CD14-positive monocyte (primary cell): ENCODE measurements at regions not wholly inside any gene's neighbourhood (a gene's known extent, or its start where the extent isn't known, plus 50 kb on each side); places are given as distances from the start of the nearest gene placed in this dataset.

ENCODE experiments used
- DNase-seq, 3 donors: peaks; one replicate each; pipeline ENCODE4 v3.0.0-alpha.2; 2011 to 2022
- H2AFZ ChIP-seq: 2 replicates; pipeline ENCODE4 v1.6.0; 2012; ENCODE audit warnings: mild to moderate bottlenecking, low read depth, low read length, inconsistent platforms; ENCODE audit not compliant: insufficient read depth, poor library complexity, severe bottlenecking
- H3K27ac ChIP-seq, 2 donors: 1 replicate in 1 of 2; 2 replicates in 1 of 2; pipeline ENCODE4 v1.5.1; 2012 to 2013; ENCODE audit warnings: low read length in 2 of 2, control low read depth in 1 of 2, inconsistent platforms in 1 of 2, low read depth in 1 of 2, mild to moderate bottlenecking in 1 of 2
- H3K27me3 ChIP-seq, 2 donors: one replicate each; pipeline versions ENCODE4 v1.6.0 to v1.6.1; 2011 to 2013; ENCODE audit warnings: low read length in 2 of 2; ENCODE audit not compliant: control insufficient read depth in 2 of 2, insufficient read depth in 2 of 2
- H3K36me3 ChIP-seq, 2 donors: replicated peaks in 1 of 2; 1 replicate in 1 of 2; 2 replicates in 1 of 2; pipeline versions ENCODE4 v1.5.1 to v1.6.1; 2012 to 2013; ENCODE audit warnings: low read length in 2 of 2, control low read depth in 1 of 2, inconsistent platforms in 1 of 2, mild to moderate bottlenecking in 1 of 2; ENCODE audit not compliant: insufficient read depth in 2 of 2, control insufficient read depth in 1 of 2
- H3K4me1 ChIP-seq, 2 donors: 1 replicate in 1 of 2; 2 replicates in 1 of 2; pipeline versions ENCODE4 v1.5.1 to v1.6.1; 2012 to 2013; ENCODE audit warnings: low read length in 2 of 2, control low read depth in 1 of 2, inconsistent platforms in 1 of 2, mild to moderate bottlenecking in 1 of 2, moderate library complexity in 1 of 2; ENCODE audit not compliant: insufficient read depth in 2 of 2, control insufficient read depth in 1 of 2
- H3K4me2 ChIP-seq: replicated peaks from 2 replicates; pipeline ENCODE3; 2012; ENCODE audit warnings: low read length, moderate library complexity, mild to moderate bottlenecking; ENCODE audit not compliant: poor library complexity, severe bottlenecking; ENCODE audit errors: extremely low read depth
- H3K4me3 ChIP-seq, 3 experiments: fragments of 200-600 bp in 1 of 3; sonication (generic) in 1 of 3; replicated peaks in 1 of 3; 1 replicate in 2 of 3; 2 replicates in 1 of 3; pipeline ENCODE4 v1.5.1; 2011 to 2013; ENCODE audit warnings: low read length in 3 of 3, mild to moderate bottlenecking in 3 of 3, control low read depth in 2 of 3, low read depth in 2 of 3, inconsistent platforms in 1 of 3, moderate library complexity in 1 of 3
- H3K79me2 ChIP-seq: 2 replicates; pipeline ENCODE4 v1.6.0; 2012; ENCODE audit warnings: mild to moderate bottlenecking, control low read depth, inconsistent platforms, low read length, moderate library complexity; ENCODE audit not compliant: insufficient read depth
- H3K9ac ChIP-seq: 2 replicates; pipeline ENCODE4 v1.6.0; 2017; ENCODE audit warnings: low read length, mild to moderate bottlenecking; ENCODE audit not compliant: insufficient read depth, poor library complexity, severe bottlenecking
- H3K9me3 ChIP-seq, 2 donors: replicated peaks in 1 of 2; 1 replicate in 1 of 2; 2 replicates in 1 of 2; pipeline versions ENCODE4 v1.5.1 to v1.6.1; 2012 to 2013; ENCODE audit warnings: low read length in 2 of 2, control low read depth in 1 of 2; ENCODE audit not compliant: control insufficient read depth in 1 of 2, insufficient read depth in 1 of 2
- H4K20me1 ChIP-seq: 2 replicates; pipeline ENCODE4 v1.6.0; 2012; ENCODE audit warnings: mild to moderate bottlenecking, low read length, control low read depth, moderate library complexity; ENCODE audit not compliant: insufficient read depth
- H3K27ac Mint-ChIP-seq, 7 donors: one replicate each; pipeline ENCODE4 v1.8.0; 2020; ENCODE audit warnings: mild to moderate bottlenecking in 7 of 7, mixed read lengths in 7 of 7, moderate library complexity in 6 of 7, inconsistent platforms in 2 of 7
- H3K27me3 Mint-ChIP-seq, 3 donors: one replicate each; pipeline ENCODE4 v1.8.0; 2021 to 2022; ENCODE audit warnings: low read depth in 3 of 3, mild to moderate bottlenecking in 3 of 3, mixed read lengths in 3 of 3, moderate library complexity in 3 of 3, inconsistent platforms in 1 of 3
- H3K36me3 Mint-ChIP-seq, 2 donors: one replicate each; pipeline ENCODE4 v1.8.0; 2020; ENCODE audit warnings: mixed read lengths in 2 of 2, inconsistent platforms in 1 of 2, mild to moderate bottlenecking in 1 of 2
- H3K4me1 Mint-ChIP-seq: one replicate; pipeline ENCODE4 v1.8.0; 2020; ENCODE audit warnings: mild to moderate bottlenecking, mixed read lengths
- H3K4me3 Mint-ChIP-seq, 2 donors: one replicate each; pipeline ENCODE4 v1.8.0; 2020; ENCODE audit warnings: mild to moderate bottlenecking in 2 of 2, mixed read lengths in 2 of 2, moderate library complexity in 1 of 2
- H3K9me3 Mint-ChIP-seq, 7 donors: one replicate each; pipeline ENCODE4 v1.8.0; 2020 to 2022; ENCODE audit warnings: mixed read lengths in 7 of 7, mild to moderate bottlenecking in 6 of 7, moderate library complexity in 6 of 7, inconsistent platforms in 2 of 7
- WGBS: methylation state at CpG from one replicate; pipeline ENCODE4 v1.1.5; 2013; ENCODE audit warnings: missing lambda C conversion rate; ENCODE audit not compliant: insufficient coverage; 5-methylcytosine and 5-hydroxymethylcytosine counted together
- intact Hi-C, 2 donors: fragments of 100-400 bp; cut with micrococcal nuclease; formaldehyde crosslinking; loops; one replicate each; pipeline versions ENCODE4 v1.15.0 to v1.15.1; 2023
- TF ChIP-seq, protein P1 (sequence below): fragments of 200-600 bp; IDR thresholded peaks from one replicate; pipeline ENCODE4 v1.8.0; 2022; ENCODE audit warnings: antibody characterized with exemption, mild to moderate bottlenecking

DNA sequence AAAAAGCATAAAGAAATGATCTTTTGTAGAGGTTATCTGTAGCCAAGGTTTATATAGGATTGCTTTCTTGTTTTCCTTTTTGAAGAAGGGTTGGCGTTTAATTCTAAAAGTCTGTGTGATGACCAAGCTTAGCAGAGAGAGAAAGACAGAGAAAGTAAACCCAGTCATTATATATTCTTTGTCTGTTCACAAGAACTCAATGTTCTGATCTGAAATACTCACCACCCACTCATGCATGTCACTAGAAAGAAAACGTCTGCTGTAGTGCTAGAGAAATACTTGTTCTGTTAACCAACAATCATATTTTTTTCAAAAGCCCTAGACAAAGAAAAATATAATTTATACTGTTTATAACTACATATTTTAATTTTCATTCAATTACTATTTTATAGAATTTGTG is 173.7 kb upstream of the SLITRK5 start:
- Mint-ChIP-seq H3K4me3 (no peak overlapping the region), H3K27ac (no peak overlapping the region), H3K36me3 (no peaks in the 10 kb centered on the region), H3K27me3 (peaks cover 0 to 2% (median 0%) of the 10 kb centered on the region in 3 donors), H3K4me1 (no peaks in the 10 kb centered on the region), H3K9me3 (peaks cover 2 to 9% (median 4%) of the 10 kb centered on the region in 7 donors)
- TF ChIP-seq, protein P1, sequence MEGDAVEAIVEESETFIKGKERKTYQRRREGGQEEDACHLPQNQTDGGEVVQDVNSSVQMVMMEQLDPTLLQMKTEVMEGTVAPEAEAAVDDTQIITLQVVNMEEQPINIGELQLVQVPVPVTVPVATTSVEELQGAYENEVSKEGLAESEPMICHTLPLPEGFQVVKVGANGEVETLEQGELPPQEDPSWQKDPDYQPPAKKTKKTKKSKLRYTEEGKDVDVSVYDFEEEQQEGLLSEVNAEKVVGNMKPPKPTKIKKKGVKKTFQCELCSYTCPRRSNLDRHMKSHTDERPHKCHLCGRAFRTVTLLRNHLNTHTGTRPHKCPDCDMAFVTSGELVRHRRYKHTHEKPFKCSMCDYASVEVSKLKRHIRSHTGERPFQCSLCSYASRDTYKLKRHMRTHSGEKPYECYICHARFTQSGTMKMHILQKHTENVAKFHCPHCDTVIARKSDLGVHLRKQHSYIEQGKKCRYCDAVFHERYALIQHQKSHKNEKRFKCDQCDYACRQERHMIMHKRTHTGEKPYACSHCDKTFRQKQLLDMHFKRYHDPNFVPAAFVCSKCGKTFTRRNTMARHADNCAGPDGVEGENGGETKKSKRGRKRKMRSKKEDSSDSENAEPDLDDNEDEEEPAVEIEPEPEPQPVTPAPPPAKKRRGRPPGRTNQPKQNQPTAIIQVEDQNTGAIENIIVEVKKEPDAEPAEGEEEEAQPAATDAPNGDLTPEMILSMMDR: no peak
- no peak overlapping the region for H3K27ac ChIP-seq
- H2AFZ ChIP-seq: no peak overlapping the region
- H3K9me3 ChIP-seq: peaks cover 7 to 8% of the 10 kb centered on the region in 2 donors
- no peak overlapping the region for H3K4me2 ChIP-seq
- DNase-seq: no peak
- no peaks in the 10 kb centered on the region for H4K20me1 ChIP-seq
- H3K4me3 ChIP-seq: no peak overlapping the region
- WGBS: no CpG with 5 or more reads among the region's 2 CpGs
- no peaks in the 10 kb centered on the region for H3K36me3 ChIP-seq
- H3K4me1 ChIP-seq: no peaks in the 10 kb centered on the region
- intact Hi-C loops: no loop called here
- no peaks in the 10 kb centered on the region for H3K27me3 ChIP-seq
- H3K79me2 ChIP-seq: no peaks in the 10 kb centered on the region
- no peak overlapping the region for H3K9ac ChIP-seq

DNA sequence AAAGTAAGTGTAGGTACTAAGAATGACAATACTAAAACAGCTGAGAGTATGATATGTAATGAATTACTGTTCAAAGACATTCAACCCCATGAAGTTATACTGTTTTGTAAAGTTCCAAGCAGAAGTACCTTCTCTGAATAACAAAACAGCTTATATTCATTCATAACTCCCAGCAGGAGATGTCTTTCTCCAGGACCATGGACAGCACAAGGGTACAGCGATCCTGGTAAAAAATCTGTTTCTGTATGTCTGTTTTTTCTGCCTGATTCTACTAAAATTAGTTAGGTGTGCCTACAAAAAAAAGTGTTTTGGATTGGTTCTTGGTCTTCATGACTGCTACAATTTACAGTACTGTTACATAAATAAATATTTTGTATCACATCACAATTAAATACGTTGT is 172.5 kb upstream of the SLITRK5 start:
- Mint-ChIP-seq H3K9me3 (peaks cover 2 to 9% (median 4%) of the 10 kb centered on the region in 7 donors), H3K4me3 (no peak overlapping the region), H3K27ac (no peak overlapping the region), H3K36me3 (no peaks in the 10 kb centered on the region), H3K4me1 (no peaks in the 10 kb centered on the region), H3K27me3 (peaks cover 0 to 2% (median 0%) of the 10 kb centered on the region in 3 donors)
- peaks cover 7 to 8% of the 10 kb centered on the region in 2 donors for H3K9me3 ChIP-seq
- H3K4me3 ChIP-seq: no peak overlapping the region
- no peaks in the 10 kb centered on the region for H3K79me2 ChIP-seq
- no peaks in the 10 kb centered on the region for H4K20me1 ChIP-seq
- no CpG with 5 or more reads among the region's 2 CpGs for WGBS
- H3K36me3 ChIP-seq: no peaks in the 10 kb centered on the region
- no peak overlapping the region for H3K27ac ChIP-seq
- TF ChIP-seq, protein P1: no peak
- intact Hi-C loops: no loop called here
- H3K27me3 ChIP-seq: no peaks in the 10 kb centered on the region
- H3K4me2 ChIP-seq: no peak overlapping the region
- H3K4me1 ChIP-seq: no peaks in the 10 kb centered on the region
- no peak overlapping the region for H3K9ac ChIP-seq
- no peak overlapping the region for H2AFZ ChIP-seq
- no peak for DNase-seq
